ENCODE measurements at regions not wholly inside any gene's neighbourhood (a gene's known extent, or its start where the extent isn't known, plus 50 kb on each side); places are given as distances from the start of the nearest gene placed in this dataset.

DNA sequence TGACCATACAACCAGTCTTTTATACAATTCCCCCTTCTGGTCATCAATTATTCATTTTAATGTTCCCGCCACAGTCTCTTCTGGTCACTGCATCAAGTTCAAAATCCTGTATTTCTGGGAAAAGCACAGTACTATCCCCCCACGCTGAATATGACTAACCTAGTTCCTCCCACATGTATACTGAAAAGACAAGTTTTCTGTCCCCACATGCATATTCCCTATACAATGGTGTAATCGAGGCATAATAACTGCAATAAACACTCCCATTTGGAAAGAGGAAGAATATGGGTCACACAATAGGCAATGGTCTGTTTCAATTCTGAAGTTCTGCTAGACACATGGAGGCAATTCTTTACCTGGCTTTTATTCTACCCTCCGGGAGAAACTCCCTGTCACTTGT is 344.9 kb downstream of the EFNA5 start:
- DNase-seq (ENCODE audit: low read depth in 2 of 2), result no peak

GRCh38 chr5:107324809-107325208 is 345.9 kb downstream of the EFNA5 start:
- no peak for DNase-seq (ENCODE audit: low read depth in 2 of 2)

GRCh38 chr5:107324071-107324470 is 346.7 kb downstream of the EFNA5 start:
- no peak for DNase-seq (ENCODE audit: low read depth in 2 of 2)

- DNase-seq (ENCODE audit: low read depth in 2 of 2), result no peak
Observed at GRCh38 chr5:107323536-107323935, 347.2 kb downstream of the EFNA5 start.

- DNase-seq (ENCODE audit: low read depth in 2 of 2), result peak; percentile 25 to 28
Observed at GRCh38 chr5:107322936-107323335, 347.8 kb downstream of the EFNA5 start.

DNA sequence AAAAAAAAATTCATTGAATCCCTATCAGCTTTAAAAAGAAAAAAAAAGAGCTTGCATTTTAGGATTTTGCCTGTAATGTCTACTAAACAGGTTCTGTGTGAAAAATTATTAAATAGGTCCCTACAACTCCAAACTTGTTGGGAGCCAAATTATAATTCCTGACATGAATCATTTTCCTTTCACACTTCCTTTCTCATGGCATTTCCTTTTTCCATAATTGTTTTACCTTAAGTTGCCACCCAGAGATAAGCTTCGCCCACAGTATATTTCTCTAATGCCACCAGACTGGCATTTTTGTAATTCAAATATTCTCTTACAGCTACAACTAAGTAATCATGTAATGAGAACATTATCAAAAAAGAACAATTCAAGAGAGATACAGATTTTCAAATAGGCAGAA is 348.8 kb downstream of the EFNA5 start:
- DNase-seq (ENCODE audit: low read depth in 2 of 2), result no peak

DNA sequence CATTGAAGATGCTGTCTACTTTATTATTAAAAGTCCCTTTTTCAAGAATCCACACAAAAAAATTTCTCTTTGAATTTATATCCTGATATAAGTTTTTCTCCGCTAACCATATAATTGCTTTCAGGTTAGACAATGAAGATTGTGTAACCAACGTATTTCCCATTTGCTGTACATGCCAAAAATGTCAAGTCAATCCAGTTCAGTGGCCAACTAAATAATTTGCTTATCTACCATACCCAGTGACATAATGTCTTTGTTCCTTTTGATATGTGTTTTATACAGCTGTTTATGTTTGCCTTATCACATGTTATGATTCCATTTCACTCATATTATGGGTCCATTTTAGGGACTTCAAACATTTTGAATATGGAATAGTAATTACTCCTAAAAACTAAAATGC is 349.9 kb downstream of the EFNA5 start:
- no peak for DNase-seq (ENCODE audit: low read depth in 2 of 2)

GRCh38 chr5:107320376-107320775 is 350.4 kb downstream of the EFNA5 start:
- no peak for DNase-seq (ENCODE audit: low read depth in 2 of 2)

GRCh38 chr5:107319901-107320300 is 350.8 kb downstream of the EFNA5 start:
- peak; percentile 15 to 26 for DNase-seq (ENCODE audit: low read depth in 2 of 2)

- no peak for DNase-seq (ENCODE audit: low read depth in 2 of 2)
Observed at GRCh38 chr5:107314330-107314729, 356.4 kb downstream of the EFNA5 start.

DNA sequence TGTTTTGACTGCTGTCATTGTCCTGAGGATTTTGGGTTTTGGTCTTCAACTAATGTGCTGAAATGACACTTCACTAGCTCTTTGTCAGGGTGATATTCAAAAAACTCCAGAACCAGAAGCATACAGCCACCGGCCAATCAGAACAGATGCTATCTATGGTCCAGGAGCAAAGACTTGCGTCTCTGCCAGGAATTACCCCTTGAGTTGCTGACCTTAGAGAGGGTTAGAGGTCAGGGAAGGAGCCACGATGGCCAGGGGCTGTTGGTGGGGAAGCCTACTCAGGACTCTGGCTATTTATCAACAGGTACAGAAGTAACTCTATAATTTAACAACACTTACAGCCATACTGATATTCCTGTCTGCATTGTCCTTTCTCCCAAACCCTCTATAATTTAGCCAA is 356.8 kb downstream of the EFNA5 start:
- DNase-seq (ENCODE audit: low read depth in 2 of 2), result no peak

GRCh38 chr5:107313098-107313497 is 357.6 kb downstream of the EFNA5 start:
- no peak for DNase-seq (ENCODE audit: low read depth in 2 of 2)

- DNase-seq (ENCODE audit: low read depth in 2 of 2), result no peak
Observed at GRCh38 chr5:107310181-107310580, 360.6 kb downstream of the EFNA5 start.

DNA sequence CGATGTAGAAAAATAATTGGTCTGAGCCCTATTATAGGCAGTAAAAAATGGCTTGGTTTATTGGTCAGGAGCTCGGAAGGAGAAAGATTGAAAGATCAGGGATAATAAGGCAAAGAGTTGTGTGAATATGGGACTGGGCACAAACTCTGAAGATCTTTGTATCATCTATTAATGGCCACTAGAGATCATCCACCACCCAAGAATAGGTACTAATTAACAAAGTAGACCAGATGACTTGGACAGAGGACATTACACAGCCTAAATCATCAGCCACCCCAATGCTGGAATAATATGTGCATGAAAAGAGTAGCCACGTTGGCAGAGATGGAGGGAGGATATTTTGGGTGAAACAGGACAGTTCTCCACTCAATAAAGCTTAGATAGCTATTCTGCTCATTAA is 364.1 kb downstream of the EFNA5 start:
- no peak for DNase-seq (ENCODE audit: low read depth in 2 of 2)

- DNase-seq (ENCODE audit: low read depth in 2 of 2), result no peak
Observed at GRCh38 chr5:107306002-107306401, 364.7 kb downstream of the EFNA5 start.

DNA sequence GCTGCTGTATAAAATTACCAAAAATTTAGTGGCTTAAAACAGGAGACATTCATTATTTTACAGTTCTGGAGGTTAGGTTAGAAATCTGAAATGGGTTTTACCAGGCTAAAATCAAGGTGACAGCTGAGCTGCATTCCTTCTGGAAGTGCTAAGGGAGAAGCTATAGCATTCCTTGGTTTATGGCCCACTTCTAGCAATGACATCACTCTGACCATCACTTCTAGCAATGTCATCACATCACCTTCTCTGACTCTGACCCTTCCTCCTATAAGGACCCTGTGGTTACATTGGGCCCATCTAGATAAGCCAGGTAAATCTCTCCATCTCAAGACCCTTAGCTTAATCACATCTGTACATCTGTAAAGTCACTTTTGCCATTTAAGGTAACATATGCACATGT is 366.1 kb downstream of the EFNA5 start:
- no peak for DNase-seq (ENCODE audit: low read depth in 2 of 2)

DNA sequence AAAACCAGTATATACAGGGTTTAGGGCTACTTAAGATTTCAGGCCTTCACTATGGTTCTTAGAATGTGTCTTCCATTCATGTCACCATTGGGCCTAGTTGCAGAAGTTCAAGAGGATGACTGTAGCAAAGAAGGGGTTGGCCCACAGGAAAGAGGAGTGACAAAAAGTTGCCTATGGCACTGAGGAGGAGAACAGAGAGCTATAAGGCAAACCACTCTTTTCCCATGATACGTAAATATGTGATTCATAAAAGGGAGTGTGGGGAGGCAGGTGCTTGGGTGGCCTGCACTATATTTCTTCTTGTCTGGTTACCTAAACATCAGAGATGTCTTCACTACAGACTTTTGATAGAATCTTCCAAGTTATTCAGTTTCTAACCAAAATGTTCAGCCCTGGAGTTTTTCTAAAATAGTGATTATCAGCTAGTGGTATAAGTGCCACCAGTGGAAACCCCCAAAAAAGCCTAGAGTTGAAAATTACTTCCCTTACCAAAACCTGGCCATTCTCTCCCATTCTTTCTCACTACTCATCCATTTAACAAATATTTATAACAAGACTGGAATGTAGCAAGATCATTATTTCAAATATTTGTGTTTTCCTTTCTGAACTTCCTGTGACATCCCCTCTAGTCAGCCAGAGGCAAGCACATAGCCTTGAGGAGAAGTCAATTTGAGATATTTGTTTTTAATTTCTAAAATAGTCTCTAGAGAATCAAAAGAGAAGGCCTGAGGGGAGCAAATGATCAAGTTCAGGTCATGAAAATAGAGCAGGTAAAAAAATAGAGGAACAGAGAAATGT is 367.4 kb downstream of the EFNA5 start:
- no peak for DNase-seq (ENCODE audit: low read depth in 2 of 2)

- DNase-seq (ENCODE audit: low read depth in 2 of 2), result no peak
Observed at GRCh38 chr5:107302441-107302840, 368.3 kb downstream of the EFNA5 start.

GRCh38 chr5:107301999-107302398 is 368.7 kb downstream of the EFNA5 start:
- DNase-seq (ENCODE audit: low read depth in 2 of 2), result no peak

DNA sequence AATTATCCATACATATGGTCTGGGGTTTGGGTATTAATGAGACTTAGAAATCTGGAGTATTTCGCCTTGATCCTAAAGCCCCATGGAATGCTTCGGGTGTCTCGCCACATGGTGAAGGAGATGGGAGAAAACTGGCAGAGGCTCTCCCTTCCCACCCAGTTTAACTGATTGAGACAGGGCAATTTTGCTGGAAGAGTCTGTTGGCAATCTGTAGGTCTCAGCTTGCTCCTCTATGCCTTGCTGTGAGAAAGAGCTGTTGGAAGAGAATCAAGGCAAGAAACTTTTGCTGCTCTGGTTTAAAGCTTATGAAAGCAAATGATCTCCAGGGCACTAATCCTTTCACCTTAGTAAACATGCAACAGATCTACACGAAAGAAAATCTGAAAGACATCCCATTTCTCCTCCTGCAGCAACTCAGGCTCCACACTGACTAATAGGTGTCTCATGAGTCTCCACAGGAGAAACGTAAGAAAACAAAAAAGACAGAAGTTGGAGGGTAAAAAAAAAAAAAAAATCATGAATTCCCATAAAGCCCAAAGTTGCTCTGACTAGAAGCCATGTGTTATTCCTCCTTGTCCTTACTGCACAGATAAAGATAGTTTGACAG is 369.9 kb downstream of the EFNA5 start:
- DNase-seq (ENCODE audit: low read depth in 2 of 2), result no peak

DNA sequence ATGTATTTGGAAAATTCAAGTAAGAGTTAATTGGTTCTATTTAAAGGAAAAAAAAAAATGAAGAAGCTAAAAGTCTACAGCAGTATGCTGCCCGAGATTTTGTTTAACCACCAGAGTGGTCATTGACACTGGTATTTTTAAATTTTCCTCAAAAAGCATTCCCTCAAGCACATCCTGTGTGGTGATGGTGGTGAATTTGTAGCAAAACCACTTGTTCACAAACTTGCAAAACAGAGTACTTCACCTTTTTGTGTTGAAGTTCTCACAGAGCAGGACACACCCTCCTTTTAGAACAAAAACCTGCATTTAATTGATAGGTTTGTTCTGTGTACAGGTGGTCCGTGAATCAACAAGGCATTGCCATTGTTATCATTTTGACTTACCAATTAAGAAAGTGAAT is 374.2 kb downstream of the EFNA5 start:
- DNase-seq (ENCODE audit: low read depth in 2 of 2), result no peak

DNA sequence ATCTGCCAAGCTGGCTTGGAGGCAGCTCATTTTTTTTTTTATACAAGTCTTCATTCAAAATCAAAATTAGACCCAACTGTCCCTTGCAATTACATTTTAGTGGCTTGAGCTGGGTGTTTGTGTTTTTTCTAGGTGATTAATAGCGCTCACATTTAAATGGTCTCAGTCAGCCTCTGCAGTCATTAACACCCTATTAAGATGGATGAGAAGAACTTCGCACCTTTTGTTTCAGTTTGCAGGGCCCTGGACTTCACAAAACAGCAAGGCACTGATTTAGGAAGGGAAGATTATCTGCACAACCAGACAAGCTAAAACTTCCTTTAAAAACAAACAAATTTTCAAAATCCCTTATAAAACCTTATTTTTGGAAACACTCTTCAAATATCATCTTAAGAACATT is 374.8 kb downstream of the EFNA5 start:
- no peak for DNase-seq (ENCODE audit: low read depth in 2 of 2)

DNA sequence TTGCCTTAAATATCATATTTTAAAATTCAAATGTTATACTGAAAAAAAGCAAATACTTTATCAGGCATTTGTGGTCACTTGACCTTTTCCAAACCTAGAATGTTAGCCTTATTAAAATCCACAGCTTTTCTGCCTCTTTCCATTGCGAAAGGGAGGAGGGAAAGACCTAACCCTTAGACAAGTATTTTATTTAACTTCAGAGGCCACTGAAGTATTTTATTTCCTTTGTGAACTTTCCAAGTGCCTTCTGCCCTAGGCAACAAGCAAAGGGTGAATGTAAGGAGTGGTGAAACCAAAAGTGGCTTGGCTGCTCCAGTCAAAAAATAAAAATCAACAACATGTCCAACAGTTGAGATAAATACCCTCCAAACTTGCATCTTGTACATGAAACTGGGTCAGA is 376.1 kb downstream of the EFNA5 start:
- DNase-seq (ENCODE audit: low read depth in 2 of 2), result no peak

GRCh38 chr5:107294211-107294550 is 376.6 kb downstream of the EFNA5 start:
- DNase-seq (ENCODE audit: low read depth in 2 of 2), result no peak

All from fibroblast of skin of left biceps (primary cell).